ENCODE measurements at regions not wholly inside any gene's neighbourhood (a gene's known extent, or its start where the extent isn't known, plus 50 kb on each side); places are given as distances from the start of the nearest gene placed in this dataset.

GRCh38 chr14:89743828-89744227 lies 210.7 kb downstream of the EFCAB11 start:
- TF ChIP-seq, protein P1, sequence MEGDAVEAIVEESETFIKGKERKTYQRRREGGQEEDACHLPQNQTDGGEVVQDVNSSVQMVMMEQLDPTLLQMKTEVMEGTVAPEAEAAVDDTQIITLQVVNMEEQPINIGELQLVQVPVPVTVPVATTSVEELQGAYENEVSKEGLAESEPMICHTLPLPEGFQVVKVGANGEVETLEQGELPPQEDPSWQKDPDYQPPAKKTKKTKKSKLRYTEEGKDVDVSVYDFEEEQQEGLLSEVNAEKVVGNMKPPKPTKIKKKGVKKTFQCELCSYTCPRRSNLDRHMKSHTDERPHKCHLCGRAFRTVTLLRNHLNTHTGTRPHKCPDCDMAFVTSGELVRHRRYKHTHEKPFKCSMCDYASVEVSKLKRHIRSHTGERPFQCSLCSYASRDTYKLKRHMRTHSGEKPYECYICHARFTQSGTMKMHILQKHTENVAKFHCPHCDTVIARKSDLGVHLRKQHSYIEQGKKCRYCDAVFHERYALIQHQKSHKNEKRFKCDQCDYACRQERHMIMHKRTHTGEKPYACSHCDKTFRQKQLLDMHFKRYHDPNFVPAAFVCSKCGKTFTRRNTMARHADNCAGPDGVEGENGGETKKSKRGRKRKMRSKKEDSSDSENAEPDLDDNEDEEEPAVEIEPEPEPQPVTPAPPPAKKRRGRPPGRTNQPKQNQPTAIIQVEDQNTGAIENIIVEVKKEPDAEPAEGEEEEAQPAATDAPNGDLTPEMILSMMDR (IDR thresholded peaks at IDR 0.05), result no peak
- Histone ChIP-seq H3K36me3 (no peaks in the 10 kb centered on the region), H3K4me3 (no peak overlapping the region), H3K27me3 (no peaks in the 10 kb centered on the region), H3K4me1 (peaks cover 0 to 3% of the 10 kb centered on the region in 2 donors), H3K27ac (peak overlapping the region in 1 of 2 donors; percentile 41), H3K9me3 (peaks cover 0 to 11% of the 10 kb centered on the region in 2 donors)
- DNase-seq, result no peak
- ATAC-seq, result no peak
- intact Hi-C loops (cut with DNase I), result no loop called here

GRCh38 chr14:89740241-89740640 lies 214.3 kb downstream of the EFCAB11 start:
- H3K27ac ChIP-seq, result no peak overlapping the region

DNA sequence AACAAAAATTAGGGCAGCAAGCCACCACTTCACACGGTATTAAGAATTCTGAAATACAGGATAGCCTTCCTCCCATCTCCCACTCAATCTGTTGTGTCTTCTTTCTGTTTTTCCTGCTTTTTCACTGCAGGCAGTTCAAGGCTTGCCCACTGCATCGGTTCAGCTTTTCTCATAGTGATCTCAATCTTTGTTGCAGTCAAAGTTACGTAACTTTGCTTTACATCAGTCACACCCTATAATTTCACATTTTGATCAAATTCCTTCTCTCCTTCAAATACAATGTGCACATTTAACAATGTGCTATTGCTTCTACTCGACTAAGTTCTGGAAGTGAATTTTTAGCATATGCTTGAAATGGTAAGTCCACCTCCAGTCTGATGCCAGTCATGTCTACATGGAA lies 217.6 kb downstream of the EFCAB11 start:
- no peak for DNase-seq
- Histone ChIP-seq H3K4me1 (no peaks in the 10 kb centered on the region), H3K9me3 (peaks cover 0 to 12% of the 10 kb centered on the region in 2 donors), H3K4me3 (no peak overlapping the region), H3K27ac (no peak overlapping the region), H3K27me3 (no peaks in the 10 kb centered on the region), H3K36me3 (no peaks in the 10 kb centered on the region)
- TF ChIP-seq, protein P1 (IDR thresholded peaks at IDR 0.05), result no peak
- ATAC-seq, result no peak
- intact Hi-C loops (cut with DNase I), result no loop called here

More at GRCh38 chr14:89740241-89740640, 214.3 kb downstream of the EFCAB11 start:
- no peaks in the 10 kb centered on the region for H3K27me3 ChIP-seq
- TF ChIP-seq, protein P1 (IDR thresholded peaks at IDR 0.05), result no peak
- H3K4me3 ChIP-seq, result no peak overlapping the region
- intact Hi-C loops (cut with DNase I), result no loop called here
- DNase-seq, result no peak
- no peak for ATAC-seq
- H3K9me3 ChIP-seq, result peaks cover 0 to 5% of the 10 kb centered on the region in 2 donors
- no peaks in the 10 kb centered on the region for H3K36me3 ChIP-seq
- H3K4me1 ChIP-seq, result peaks cover 0 to 3% of the 10 kb centered on the region in 2 donors

- TF ChIP-seq, protein P1 (IDR thresholded peaks at IDR 0.05), result no peak
- DNase-seq (no peak), ATAC-seq (no peak)
- Histone ChIP-seq H3K27ac (peak overlapping the region in 1 of 2 donors; percentile 74), H3K9me3 (peaks cover 0 to 12% of the 10 kb centered on the region in 2 donors), H3K27me3 (no peaks in the 10 kb centered on the region), H3K36me3 (no peaks in the 10 kb centered on the region), H3K4me1 (peaks cover 0 to 12% of the 10 kb centered on the region in 2 donors), H3K4me3 (no peak overlapping the region)
- intact Hi-C loops (cut with DNase I), result no loop called here
Measured at GRCh38 chr14:89731396-89731933, 223.1 kb downstream of the EFCAB11 start.

GRCh38 chr14:89730687-89731086 lies 223.8 kb downstream of the EFCAB11 start:
- Histone ChIP-seq H3K9me3 (peaks cover 0 to 12% of the 10 kb centered on the region in 2 donors), H3K4me1 (peaks cover 0 to 12% of the 10 kb centered on the region in 2 donors), H3K27me3 (no peaks in the 10 kb centered on the region), H3K27ac (peak overlapping the region in 1 of 2 donors; percentile 74), H3K4me3 (no peak overlapping the region), H3K36me3 (no peaks in the 10 kb centered on the region)
- DNase-seq, result no peak
- intact Hi-C loops (cut with DNase I), result no loop called here
- ATAC-seq, result peak; percentile 48
- TF ChIP-seq, protein P1 (IDR thresholded peaks at IDR 0.05), result no peak

All from left lung (tissue), 4 donors.